Trophoblast cell (in vitro differentiated cells and primary cell): ENCODE measurements at regions not wholly inside any gene's neighbourhood (a gene's known extent, or its start where the extent isn't known, plus 50 kb on each side); places are given as distances from the start of the nearest gene placed in this dataset.

Source experiments
- DNase-seq, 2 donors: peaks; one replicate each; pipeline ENCODE4 v3.0.0-alpha.2; 2016
- H2AFZ ChIP-seq: 2 replicates; pipeline ENCODE4 v1.6.1; 2013; ENCODE audit warnings: low read length, moderate library complexity, mild to moderate bottlenecking; ENCODE audit not compliant: insufficient read depth, poor library complexity
- H2AK5ac ChIP-seq: 2 replicates; pipeline ENCODE4 v1.6.1; 2013; ENCODE audit warnings: mild to moderate bottlenecking, low read length
- H2BK120ac ChIP-seq: 2 replicates; pipeline ENCODE4 v1.6.1; 2013; ENCODE audit warnings: low read length, mild to moderate bottlenecking, moderate library complexity; ENCODE audit not compliant: insufficient read depth, poor library complexity
- H2BK12ac ChIP-seq: 2 replicates; pipeline ENCODE4 v1.6.1; 2013; ENCODE audit warnings: mild to moderate bottlenecking, low read length, moderate library complexity
- H2BK5ac ChIP-seq: 2 replicates; pipeline ENCODE4 v1.6.1; 2013; ENCODE audit warnings: low read length, low read depth, moderate library complexity, mild to moderate bottlenecking; ENCODE audit not compliant: poor library complexity
- H3K14ac ChIP-seq: 2 replicates; pipeline ENCODE4 v1.6.1; 2013; ENCODE audit warnings: mild to moderate bottlenecking, low read length
- H3K18ac ChIP-seq: 2 replicates; pipeline ENCODE4 v1.6.1; 2013; ENCODE audit warnings: mild to moderate bottlenecking, low read length
- H3K23ac ChIP-seq: 2 replicates; pipeline ENCODE4 v1.6.1; 2013; ENCODE audit warnings: low read length
- H3K27ac ChIP-seq: 2 replicates; pipeline ENCODE4 v1.5.1; 2013; ENCODE audit warnings: low read depth, mild to moderate bottlenecking, inconsistent platforms, low read length, moderate library complexity
- H3K27me3 ChIP-seq: 2 replicates; pipeline ENCODE4 v1.6.1; 2013; ENCODE audit warnings: inconsistent platforms, mild to moderate bottlenecking, low read length, moderate library complexity; ENCODE audit not compliant: insufficient read depth
- H3K36me3 ChIP-seq, 2 experiments: 1 replicate in 1 of 2; 2 replicates in 1 of 2; pipeline ENCODE4 v1.6.1; 2013; ENCODE audit warnings: low read length in 2 of 2, mild to moderate bottlenecking in 2 of 2, moderate library complexity in 1 of 2; ENCODE audit not compliant: insufficient read depth in 2 of 2, control insufficient read depth in 1 of 2
- H3K4ac ChIP-seq: 2 replicates; pipeline ENCODE4 v1.6.1; 2013; ENCODE audit warnings: low read depth, mild to moderate bottlenecking, low read length, moderate library complexity
- H3K4me1 ChIP-seq, 2 experiments: 1 replicate in 1 of 2; 2 replicates in 1 of 2; pipeline ENCODE4 v1.6.1; 2013; ENCODE audit warnings: low read length in 2 of 2, mild to moderate bottlenecking in 2 of 2, moderate library complexity in 1 of 2; ENCODE audit not compliant: insufficient read depth in 2 of 2, control insufficient read depth in 1 of 2
- H3K4me2 ChIP-seq: 2 replicates; pipeline ENCODE4 v1.6.1; 2013; ENCODE audit warnings: inconsistent platforms, mild to moderate bottlenecking, low read length, moderate library complexity
- H3K4me3 ChIP-seq: 2 replicates; pipeline ENCODE4 v1.5.1; 2013; ENCODE audit warnings: mild to moderate bottlenecking, low read depth, low read length, inconsistent platforms
- H3K79me1 ChIP-seq: one replicate; pipeline ENCODE4 v1.6.1; 2013; ENCODE audit warnings: low read length
- H3K79me2 ChIP-seq: 2 replicates; pipeline ENCODE4 v1.6.1; 2013; ENCODE audit warnings: low read length, mild to moderate bottlenecking; ENCODE audit not compliant: control insufficient read depth, insufficient read depth, poor library complexity
- H3K9ac ChIP-seq: 2 replicates; pipeline ENCODE4 v1.6.1; 2013; ENCODE audit warnings: mild to moderate bottlenecking, low read length
- H3K9me3 ChIP-seq: 2 replicates; pipeline ENCODE4 v1.6.1; 2013; ENCODE audit warnings: low read depth, mild to moderate bottlenecking, control low read depth, inconsistent platforms, low read length; ENCODE audit not compliant: insufficient read depth
- H4K12ac ChIP-seq: 2 replicates; pipeline ENCODE4 v1.6.1; 2013; ENCODE audit warnings: low read depth, mild to moderate bottlenecking, low read length, moderate library complexity
- H4K8ac ChIP-seq: 2 replicates; pipeline ENCODE4 v1.6.1; 2013; ENCODE audit warnings: low read depth, mild to moderate bottlenecking, low read length, moderate library complexity
- H4K91ac ChIP-seq: one replicate; pipeline ENCODE4 v1.6.1; 2013; ENCODE audit warnings: low read depth, mild to moderate bottlenecking, low read length, moderate library complexity
- WGBS: extraction: QIAGEN DNeasy Blood & Tissue Kit; methylation state at CpG from one replicate; pipeline ENCODE4 v1.1.7; 2013; ENCODE audit warnings: missing lambda C conversion rate; ENCODE audit not compliant: insufficient read length, insufficient coverage; ENCODE audit errors: extremely low coverage; 5-methylcytosine and 5-hydroxymethylcytosine counted together

GRCh38 chr12:124184456-124184855 lies 110.4 kb upstream of the RFLNA start:
- H3K4me2 ChIP-seq: no peak overlapping the region
- H2AFZ ChIP-seq: no peak overlapping the region
- H3K4me1 ChIP-seq: peaks cover 5 to 20% of the 10 kb centered on the region in 2 experiments
- H3K4ac ChIP-seq: no peak overlapping the region
- H3K4me3 ChIP-seq: no peak overlapping the region
- no peak overlapping the region for H4K8ac ChIP-seq
- no peak for DNase-seq
- H4K12ac ChIP-seq: no peak overlapping the region
- H2BK5ac ChIP-seq: no peak overlapping the region
- H3K36me3 ChIP-seq: no peaks in the 10 kb centered on the region
- no CpG with 5 or more reads among the region's 18 CpGs for WGBS
- H2BK12ac ChIP-seq: no peak overlapping the region
- H3K27ac ChIP-seq: no peak overlapping the region
- H2AK5ac ChIP-seq: no peak overlapping the region
- H4K91ac ChIP-seq: no peak overlapping the region
- no peak overlapping the region for H3K9ac ChIP-seq
- no peaks in the 10 kb centered on the region for H3K79me1 ChIP-seq
- H3K23ac ChIP-seq: no peak overlapping the region
- H3K79me2 ChIP-seq: no peaks in the 10 kb centered on the region
- peaks cover 2% of the 10 kb centered on the region for H3K9me3 ChIP-seq
- H3K18ac ChIP-seq: no peak overlapping the region
- no peak overlapping the region for H3K14ac ChIP-seq
- H2BK120ac ChIP-seq: no peak overlapping the region
- H3K27me3 ChIP-seq: no peaks in the 10 kb centered on the region

GRCh38 chr12:124185971-124186686 lies 108.8 kb upstream of the RFLNA start:
- H4K12ac ChIP-seq: no peak overlapping the region
- no peak overlapping the region for H3K4me2 ChIP-seq
- no peak overlapping the region for H2BK120ac ChIP-seq
- no peaks in the 10 kb centered on the region for H3K27me3 ChIP-seq
- no peaks in the 10 kb centered on the region for H3K79me1 ChIP-seq
- no peaks in the 10 kb centered on the region for H3K79me2 ChIP-seq
- H2BK12ac ChIP-seq: no peak overlapping the region
- H3K9ac ChIP-seq: no peak overlapping the region
- H3K36me3 ChIP-seq: no peaks in the 10 kb centered on the region
- no peak overlapping the region for H3K18ac ChIP-seq
- DNase-seq: no peak
- no peak overlapping the region for H2AFZ ChIP-seq
- H2BK5ac ChIP-seq: no peak overlapping the region
- H4K8ac ChIP-seq: no peak overlapping the region
- WGBS: no CpG with 5 or more reads among the region's 15 CpGs
- H2AK5ac ChIP-seq: no peak overlapping the region
- no peak overlapping the region for H3K4me3 ChIP-seq
- no peak overlapping the region for H3K14ac ChIP-seq
- no peak overlapping the region for H3K27ac ChIP-seq
- H3K4me1 ChIP-seq: peaks cover 5 to 16% of the 10 kb centered on the region in 2 experiments
- H3K23ac ChIP-seq: no peak overlapping the region
- H3K4ac ChIP-seq: no peak overlapping the region
- H3K9me3 ChIP-seq: peaks cover 5% of the 10 kb centered on the region
- no peak overlapping the region for H4K91ac ChIP-seq

GRCh38 chr12:124188084-124188483 lies 106.8 kb upstream of the RFLNA start:
- Histone ChIP-seq H2BK12ac (no peak overlapping the region), H3K14ac (no peak overlapping the region), H3K4ac (no peak overlapping the region), H4K91ac (no peak overlapping the region), H3K18ac (no peak overlapping the region), H2AK5ac (no peak overlapping the region), H2BK120ac (no peak overlapping the region), H3K27ac (no peak overlapping the region), H4K12ac (no peak overlapping the region), H3K79me1 (no peaks in the 10 kb centered on the region), H3K4me3 (no peak overlapping the region), H3K9me3 (peaks cover 7% of the 10 kb centered on the region), H4K8ac (no peak overlapping the region), H3K4me1 (peaks cover 5 to 16% of the 10 kb centered on the region in 2 experiments), H2BK5ac (no peak overlapping the region), H3K23ac (no peak overlapping the region), H3K36me3 (no peaks in the 10 kb centered on the region), H3K4me2 (peak overlapping the region; percentile 18), H3K79me2 (no peaks in the 10 kb centered on the region), H2AFZ (no peak overlapping the region), H3K9ac (no peak overlapping the region), H3K27me3 (no peaks in the 10 kb centered on the region)
- DNase-seq: no peak
- no CpG with 5 or more reads among the region's 7 CpGs for WGBS

- H3K4me2 ChIP-seq: peak overlapping the region; percentile 18
- peak; percentile 71 to 88 for DNase-seq
- H3K9ac ChIP-seq: no peak overlapping the region
- H2BK120ac ChIP-seq: no peak overlapping the region
- no peak overlapping the region for H3K14ac ChIP-seq
- no peak overlapping the region for H2BK12ac ChIP-seq
- peaks cover 5% of the 10 kb centered on the region for H3K9me3 ChIP-seq
- no peak overlapping the region for H2AFZ ChIP-seq
- no peaks in the 10 kb centered on the region for H3K27me3 ChIP-seq
- H4K8ac ChIP-seq: no peak overlapping the region
- no peak overlapping the region for H2BK5ac ChIP-seq
- no peak overlapping the region for H4K12ac ChIP-seq
- H2AK5ac ChIP-seq: no peak overlapping the region
- H3K18ac ChIP-seq: no peak overlapping the region
- no peaks in the 10 kb centered on the region for H3K79me1 ChIP-seq
- H4K91ac ChIP-seq: no peak overlapping the region
- no CpG with 5 or more reads among the region's 15 CpGs for WGBS
- no peaks in the 10 kb centered on the region for H3K36me3 ChIP-seq
- no peak overlapping the region for H3K4me3 ChIP-seq
- no peak overlapping the region for H3K23ac ChIP-seq
- H3K27ac ChIP-seq: no peak overlapping the region
- H3K4me1 ChIP-seq: peaks cover 5 to 16% of the 10 kb centered on the region in 2 experiments
- H3K4ac ChIP-seq: no peak overlapping the region
- no peaks in the 10 kb centered on the region for H3K79me2 ChIP-seq
These were observed 106.1 kb upstream of the RFLNA start for GRCh38 chr12:124188561-124189405.
